ENCODE measurements at regions not wholly inside any gene's neighbourhood (a gene's known extent, or its start where the extent isn't known, plus 50 kb on each side); places are given as distances from the start of the nearest gene placed in this dataset.
"Not testable (repeated sequence)": the region's sequence is repeated elsewhere in the genome, so short reads cannot be mapped to it uniquely, and the experiment has no call there.

GRCh38 chr10:36748128-36748871, 377.1 kb upstream of the ANKRD30A start:
- no peak overlapping the region for H3K4me3 ChIP-seq (ENCODE audit: low read depth, low read length)
- no peak for DNase-seq (ENCODE audit: low read depth)
- no peak for TF ChIP-seq CTCF (IDR thresholded peaks at IDR 0.05; ENCODE audit: low read depth, low read length, missing control alignments)

- H3K4me3 ChIP-seq (ENCODE audit: low read depth, low read length), result no peak overlapping the region
- no peak for TF ChIP-seq CTCF (IDR thresholded peaks at IDR 0.05; ENCODE audit: low read depth, low read length, missing control alignments)
- no peak for DNase-seq (ENCODE audit: low read depth)
These were observed 385.4 kb upstream of the ANKRD30A start for GRCh38 chr10:36739884-36740445.

- H3K4me3 ChIP-seq (ENCODE audit: low read depth, low read length), result no peak overlapping the region
- no peak for DNase-seq (ENCODE audit: low read depth)
- no peak for TF ChIP-seq CTCF (IDR thresholded peaks at IDR 0.05; ENCODE audit: low read depth, low read length, missing control alignments)
These were observed 386.5 kb upstream of the ANKRD30A start for GRCh38 chr10:36738738-36739431.

GRCh38 chr10:36736311-36736710, 389.1 kb upstream of the ANKRD30A start:
- no peak for DNase-seq (ENCODE audit: low read depth)
- no peak for TF ChIP-seq CTCF (IDR thresholded peaks at IDR 0.05; ENCODE audit: low read depth, low read length, missing control alignments)
- H3K4me3 ChIP-seq (ENCODE audit: low read depth, low read length), result no peak overlapping the region

GRCh38 chr10:36734590-36734989, 390.8 kb upstream of the ANKRD30A start:
- not testable (repeated sequence) for H3K4me3 ChIP-seq (ENCODE audit: low read depth, low read length); DNase-seq (ENCODE audit: low read depth)

- DNase-seq (ENCODE audit: low read depth), result no peak
- no peak overlapping the region for H3K4me3 ChIP-seq (ENCODE audit: low read depth, low read length)
- no peak for TF ChIP-seq CTCF (IDR thresholded peaks at IDR 0.05; ENCODE audit: low read depth, low read length, missing control alignments)
These were observed 395.1 kb upstream of the ANKRD30A start for GRCh38 chr10:36730316-36730715.

GRCh38 chr10:36728626-36729025, 396.8 kb upstream of the ANKRD30A start:
- no peak overlapping the region for H3K4me3 ChIP-seq (ENCODE audit: low read depth, low read length)
- no peak for DNase-seq (ENCODE audit: low read depth)
- TF ChIP-seq CTCF (IDR thresholded peaks at IDR 0.05; ENCODE audit: low read depth, low read length, missing control alignments), result no peak
